BLaER1 treated with 17β-estradiol and CSF1 and Interleukin-3, amounts not matched to agents 10 nM and 100 nM (cell line): ENCODE measurements at regions not wholly inside any gene's neighbourhood (a gene's known extent, or its start where the extent isn't known, plus 50 kb on each side); places are given as distances from the start of the nearest gene placed in this dataset.

Experiments
- H3K27ac ChIP-seq, 11 experiments: shearing (Covaris generic); formaldehyde crosslinking; 2 replicates each; pipeline ENCODE4 v1.8.1; 2022
- H3K27me3 ChIP-seq, 11 experiments: shearing (Covaris generic); formaldehyde crosslinking; 2 replicates each; pipeline ENCODE4 v1.8.1; 2022
- H3K36me3 ChIP-seq, 11 experiments: shearing (Covaris generic); formaldehyde crosslinking; 2 replicates each; pipeline ENCODE4 v1.8.1; 2022
- H3K4me1 ChIP-seq, 10 experiments: shearing (Covaris generic); formaldehyde crosslinking; 2 replicates each; pipeline ENCODE4 v1.8.1; 2022
- H3K4me2 ChIP-seq, 11 experiments: shearing (Covaris generic); formaldehyde crosslinking; 2 replicates each; pipeline ENCODE4 v1.8.1; 2022
- H3K4me3 ChIP-seq, 10 experiments: shearing (Covaris generic); formaldehyde crosslinking; 2 replicates each; pipeline ENCODE4 v1.8.1; 2022
- H3K9ac ChIP-seq, 11 experiments: shearing (Covaris generic); formaldehyde crosslinking; 2 replicates each; pipeline ENCODE4 v1.8.1; 2022
- H3K9me3 ChIP-seq, 11 experiments: shearing (Covaris generic); formaldehyde crosslinking; replicated peaks in 1 of 11; 2 replicates each; pipeline ENCODE4 v1.8.1; 2022
- H4K20me1 ChIP-seq, 11 experiments: shearing (Covaris generic); formaldehyde crosslinking; 2 replicates each; pipeline ENCODE4 v1.8.1; 2022
- Cebpa-rat ChIP-seq, 11 experiments: shearing (Covaris generic); IDR thresholded peaks; 2 replicates each; pipeline ENCODE4 v1.8.1; 2022

DNA sequence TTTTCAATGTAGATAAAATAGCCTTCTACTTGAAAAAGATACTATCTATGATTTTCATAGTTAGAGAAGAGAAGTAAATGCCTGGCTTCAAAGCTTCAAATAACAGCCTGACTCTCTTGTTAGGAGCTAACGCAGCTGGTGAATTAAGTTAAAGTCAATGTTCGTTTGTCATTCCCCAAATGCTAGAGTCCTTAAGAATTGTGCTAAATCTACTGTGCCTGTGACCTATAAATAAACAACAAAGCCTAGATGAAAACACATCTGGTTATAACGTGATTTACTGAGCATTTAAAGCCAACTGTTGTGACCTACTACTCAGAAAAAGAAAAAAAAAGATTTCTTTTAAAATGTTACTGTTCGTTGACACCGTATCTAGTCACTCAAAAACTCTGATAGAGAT is 134.7 kb downstream of the POLR1F start:
- no peaks in the 10 kb centered on the region for H3K9me3 ChIP-seq
- H3K9ac ChIP-seq = no peak overlapping the region
- no peak for TF ChIP-seq Cebpa-rat (IDR thresholded peaks at IDR 0.05)
- no peaks in the 10 kb centered on the region for H4K20me1 ChIP-seq
- no peak overlapping the region for H3K27ac ChIP-seq
- H3K4me2 ChIP-seq = no peak overlapping the region
- H3K4me3 ChIP-seq = no peak overlapping the region
- H3K4me1 ChIP-seq = no peaks in the 10 kb centered on the region
- H3K27me3 ChIP-seq = no peaks in the 10 kb centered on the region
- H3K36me3 ChIP-seq = no peaks in the 10 kb centered on the region

DNA sequence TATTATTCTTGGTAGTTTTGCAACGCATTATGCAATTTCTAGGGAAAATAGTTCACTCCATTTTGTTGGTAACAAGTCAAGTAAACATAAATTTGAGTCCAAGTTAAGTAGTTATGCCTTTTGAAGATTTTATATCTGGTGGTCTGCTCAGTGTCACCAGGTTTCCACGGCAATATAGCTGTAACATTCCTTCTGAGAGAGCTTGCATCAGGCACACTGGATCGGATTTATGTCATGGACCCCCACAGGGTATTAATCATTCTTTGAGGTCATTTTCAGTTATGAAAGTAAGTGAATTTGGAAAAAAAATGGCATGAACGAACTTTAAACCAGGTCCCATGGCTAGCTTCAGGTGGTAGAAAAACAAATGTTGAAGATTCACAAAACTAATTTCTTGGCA is 136.3 kb downstream of the POLR1F start:
- H3K36me3 ChIP-seq = no peaks in the 10 kb centered on the region
- no peaks in the 10 kb centered on the region for H3K9me3 ChIP-seq
- no peaks in the 10 kb centered on the region for H3K27me3 ChIP-seq
- no peaks in the 10 kb centered on the region for H4K20me1 ChIP-seq
- no peak overlapping the region for H3K9ac ChIP-seq
- no peak overlapping the region for H3K4me2 ChIP-seq
- H3K4me3 ChIP-seq = no peak overlapping the region
- H3K4me1 ChIP-seq = no peaks in the 10 kb centered on the region
- H3K27ac ChIP-seq = no peak overlapping the region
- no peak for TF ChIP-seq Cebpa-rat (IDR thresholded peaks at IDR 0.05)

DNA sequence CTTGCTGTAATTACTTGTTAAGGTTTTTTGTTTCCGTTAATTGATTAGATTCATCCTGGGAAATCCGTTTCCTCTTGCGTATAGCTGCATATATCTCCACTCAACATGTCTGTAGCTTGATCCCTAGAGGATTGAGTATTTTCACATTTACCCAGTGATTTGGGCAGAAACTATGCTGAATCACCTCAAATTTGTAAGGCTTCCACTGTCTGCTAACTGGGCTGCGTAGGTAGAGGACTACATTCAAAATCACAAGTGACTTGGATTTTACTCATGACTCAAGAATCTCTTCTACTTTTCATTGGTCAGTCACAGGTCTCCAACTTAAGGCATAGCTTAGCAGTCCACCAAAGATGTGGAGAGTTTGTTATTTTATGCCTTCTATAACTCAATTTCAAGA is 141.8 kb downstream of the POLR1F start:
- TF ChIP-seq Cebpa-rat (IDR thresholded peaks at IDR 0.05) = no peak
- Histone ChIP-seq H3K4me2 (no peak overlapping the region), H3K4me3 (no peak overlapping the region), H3K27ac (no peak overlapping the region), H3K36me3 (no peaks in the 10 kb centered on the region), H4K20me1 (no peaks in the 10 kb centered on the region), H3K9ac (no peak overlapping the region), H3K27me3 (no peaks in the 10 kb centered on the region), H3K9me3 (no peaks in the 10 kb centered on the region), H3K4me1 (no peaks in the 10 kb centered on the region)

DNA sequence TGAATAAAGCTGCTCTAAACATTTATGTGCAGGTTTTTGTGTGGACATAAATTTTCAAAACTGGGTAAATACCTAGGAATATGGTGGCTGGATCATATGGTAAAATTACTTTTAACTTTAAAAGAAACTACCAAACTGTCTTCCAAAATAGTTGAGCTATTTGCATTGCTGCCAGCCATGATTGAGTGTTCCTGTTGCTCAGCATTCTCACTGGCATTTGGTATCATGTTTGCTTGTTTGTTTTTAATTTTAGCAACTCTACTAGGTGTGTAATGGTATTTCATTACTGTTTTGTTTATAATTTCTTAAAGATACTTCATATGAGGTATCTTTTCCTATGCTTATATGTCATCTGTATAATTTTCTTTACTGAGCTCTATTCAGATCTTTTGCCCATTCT is 143.2 kb downstream of the POLR1F start:
- no peak overlapping the region for H3K27ac ChIP-seq
- no peaks in the 10 kb centered on the region for H3K9me3 ChIP-seq
- no peak overlapping the region for H3K4me2 ChIP-seq
- no peak overlapping the region for H3K4me3 ChIP-seq
- H3K27me3 ChIP-seq = no peaks in the 10 kb centered on the region
- no peaks in the 10 kb centered on the region for H3K36me3 ChIP-seq
- no peak overlapping the region for H3K9ac ChIP-seq
- H4K20me1 ChIP-seq = no peaks in the 10 kb centered on the region
- no peak for TF ChIP-seq Cebpa-rat (IDR thresholded peaks at IDR 0.05)
- no peaks in the 10 kb centered on the region for H3K4me1 ChIP-seq

DNA sequence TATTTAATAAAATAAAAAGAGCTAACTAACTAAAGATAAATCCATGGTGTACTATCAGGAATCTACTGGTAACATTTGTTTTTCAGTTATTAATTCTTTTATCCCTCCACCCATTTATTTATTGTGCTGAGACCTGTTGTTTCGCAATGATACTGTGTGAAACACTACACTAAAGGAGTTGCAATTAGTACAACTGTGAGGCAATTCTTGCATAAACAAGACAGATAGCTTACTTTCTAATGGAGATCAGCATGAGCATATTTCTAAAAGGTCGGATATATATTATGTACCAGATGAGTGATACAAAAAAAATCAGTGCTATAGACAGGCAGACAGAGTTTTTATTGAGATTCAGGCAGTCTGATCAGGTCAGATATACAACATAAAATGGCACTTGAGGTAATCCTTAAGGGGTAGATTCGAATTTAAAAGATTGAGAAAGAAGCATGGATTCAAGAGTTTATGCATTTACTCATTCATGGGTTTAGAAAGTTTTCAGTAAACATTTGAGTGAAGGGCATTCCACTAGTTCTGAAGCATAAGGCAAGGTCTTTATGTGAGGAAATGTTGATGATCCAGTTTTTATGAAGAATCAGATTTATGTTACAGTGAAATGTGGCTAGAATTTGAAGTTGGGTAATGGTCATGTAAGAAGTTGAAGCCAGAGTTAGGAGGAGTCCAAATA is 147.6 kb downstream of the POLR1F start:
- Histone ChIP-seq H3K4me3 (no peak overlapping the region), H3K4me2 (no peak overlapping the region), H3K9me3 (no peaks in the 10 kb centered on the region), H3K27ac (no peak overlapping the region), H3K9ac (no peak overlapping the region), H3K27me3 (no peaks in the 10 kb centered on the region), H3K4me1 (no peaks in the 10 kb centered on the region), H4K20me1 (no peaks in the 10 kb centered on the region), H3K36me3 (no peaks in the 10 kb centered on the region)
- no peak for TF ChIP-seq Cebpa-rat (IDR thresholded peaks at IDR 0.05)

DNA sequence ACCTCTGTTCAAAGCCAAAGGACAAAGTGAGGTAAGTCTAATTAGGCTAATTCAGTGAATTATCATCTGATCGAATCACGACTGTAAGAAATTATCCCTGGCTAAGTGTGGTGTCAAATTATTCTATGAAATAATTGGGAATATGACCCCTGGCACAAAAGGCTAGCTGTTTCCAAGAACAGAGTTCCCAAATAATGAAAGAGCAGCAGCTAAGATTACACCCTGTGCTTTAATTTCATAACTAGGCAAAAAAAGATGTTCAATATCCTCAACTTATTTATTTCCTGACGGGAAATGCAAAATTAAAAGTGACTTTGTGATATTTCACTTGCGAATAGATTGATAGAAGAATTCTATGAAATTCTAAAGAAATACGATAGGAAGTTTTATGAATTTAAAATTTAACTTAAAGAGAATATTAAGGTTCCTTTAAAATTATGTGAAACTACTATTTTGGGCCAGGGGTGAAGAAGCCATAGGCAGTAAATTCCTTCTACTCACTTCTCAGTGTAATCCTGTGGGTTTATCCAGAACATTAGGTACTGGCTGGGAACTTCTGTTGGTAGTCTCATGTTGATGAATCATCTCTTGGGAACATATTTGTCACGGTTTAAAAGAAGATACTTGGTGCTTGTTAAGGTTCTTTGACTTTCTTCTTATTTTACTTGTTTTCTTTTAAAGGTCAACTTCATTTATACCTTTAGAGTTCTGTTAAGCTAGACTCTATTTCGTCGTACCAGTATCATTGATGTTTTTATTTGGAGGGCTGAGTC is 148.5 kb downstream of the POLR1F start:
- Histone ChIP-seq H4K20me1 (no peaks in the 10 kb centered on the region), H3K4me2 (no peak overlapping the region), H3K9ac (no peak overlapping the region), H3K27me3 (no peaks in the 10 kb centered on the region), H3K27ac (no peak overlapping the region), H3K4me3 (no peak overlapping the region), H3K4me1 (no peaks in the 10 kb centered on the region), H3K9me3 (no peaks in the 10 kb centered on the region), H3K36me3 (no peaks in the 10 kb centered on the region)
- TF ChIP-seq Cebpa-rat (IDR thresholded peaks at IDR 0.05) = no peak

DNA sequence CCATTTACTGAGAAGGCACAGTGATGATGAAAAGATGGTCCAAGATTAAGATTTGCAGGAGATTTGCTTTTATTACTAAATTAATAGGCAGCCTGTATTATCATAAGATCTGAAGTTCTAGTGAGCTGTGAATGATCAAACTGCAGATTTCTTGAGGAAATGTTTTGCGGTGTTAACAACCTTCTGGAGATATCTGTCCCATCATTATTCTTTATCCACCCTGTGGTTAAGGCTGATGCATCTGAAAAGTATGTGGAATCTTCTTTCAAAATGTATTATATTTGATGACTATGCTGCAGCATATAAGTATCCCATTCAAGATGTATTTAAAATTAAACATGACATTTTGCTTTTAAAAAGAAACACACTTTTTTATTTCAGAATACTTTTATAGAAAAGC is 150.3 kb downstream of the POLR1F start:
- Histone ChIP-seq H3K4me1 (no peaks in the 10 kb centered on the region), H3K4me2 (no peak overlapping the region), H3K9ac (no peak overlapping the region), H3K4me3 (no peak overlapping the region), H3K36me3 (no peaks in the 10 kb centered on the region), H3K27ac (no peak overlapping the region), H3K27me3 (no peaks in the 10 kb centered on the region), H3K9me3 (no peaks in the 10 kb centered on the region), H4K20me1 (no peaks in the 10 kb centered on the region)
- TF ChIP-seq Cebpa-rat (IDR thresholded peaks at IDR 0.05) = no peak

DNA sequence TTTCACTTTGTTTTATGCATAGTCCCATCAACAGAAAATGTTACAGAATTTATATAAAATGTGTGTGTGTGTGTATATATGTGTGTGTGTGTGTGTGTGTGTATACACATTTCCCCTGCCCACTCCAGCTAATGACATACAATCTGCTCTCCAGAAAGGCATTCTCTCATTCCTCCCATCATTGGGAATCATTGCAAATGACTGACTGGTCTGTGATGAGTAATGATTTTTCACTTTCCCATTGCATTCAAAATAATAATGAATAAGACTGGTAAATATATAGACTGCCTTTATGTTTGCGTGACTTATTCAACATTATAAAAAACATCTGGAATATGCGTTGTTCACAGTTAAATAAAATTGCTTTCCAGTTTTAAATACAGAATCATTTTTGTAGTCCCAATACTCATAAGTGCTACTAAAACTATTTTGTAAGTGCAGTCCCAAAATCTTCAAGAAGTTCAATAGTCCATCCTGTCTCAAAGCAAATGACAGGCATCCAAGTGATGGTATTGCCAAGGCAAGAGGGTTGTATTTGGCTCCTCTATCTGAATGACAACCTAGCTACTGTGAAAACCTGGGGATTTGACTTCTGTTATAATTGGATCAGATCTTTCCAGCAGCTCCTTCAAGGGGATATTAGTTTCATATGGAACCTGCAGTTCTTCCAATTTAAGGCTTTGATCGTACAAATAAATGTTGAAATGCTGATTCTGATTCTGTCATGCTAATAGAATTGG is 150.9 kb downstream of the POLR1F start:
- no peak overlapping the region for H3K4me3 ChIP-seq
- H4K20me1 ChIP-seq = no peaks in the 10 kb centered on the region
- no peaks in the 10 kb centered on the region for H3K27me3 ChIP-seq
- no peaks in the 10 kb centered on the region for H3K9me3 ChIP-seq
- no peaks in the 10 kb centered on the region for H3K36me3 ChIP-seq
- H3K9ac ChIP-seq = no peak overlapping the region
- no peaks in the 10 kb centered on the region for H3K4me1 ChIP-seq
- H3K27ac ChIP-seq = no peak overlapping the region
- no peak overlapping the region for H3K4me2 ChIP-seq
- TF ChIP-seq Cebpa-rat (IDR thresholded peaks at IDR 0.05) = no peak

DNA sequence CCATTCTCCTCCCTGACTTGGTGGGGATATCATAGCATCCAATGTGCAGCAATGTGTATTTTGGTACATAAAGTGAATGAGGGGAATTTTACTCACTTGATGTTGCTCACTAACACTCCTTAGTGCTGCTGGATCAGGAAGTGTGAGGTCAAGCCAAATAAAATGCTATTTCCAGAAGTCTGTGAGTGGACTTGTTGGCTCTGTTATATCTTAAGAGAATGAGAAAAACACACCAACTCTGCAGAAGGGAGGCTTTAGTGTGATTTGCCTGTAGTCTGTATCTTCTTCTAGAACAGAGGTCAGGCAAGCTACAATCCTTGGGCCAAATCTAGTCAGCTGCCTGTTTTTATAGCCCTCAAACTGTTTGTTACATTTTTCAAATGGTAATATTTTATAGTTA is 154.3 kb downstream of the POLR1F start:
- no peaks in the 10 kb centered on the region for H3K36me3 ChIP-seq
- peaks cover 0 to 5% (median 4%) of the 10 kb centered on the region in 11 experiments; a peak in 11 of 22 replicates for H3K9me3 ChIP-seq
- no peak overlapping the region for H3K9ac ChIP-seq
- no peak overlapping the region for H3K27ac ChIP-seq
- TF ChIP-seq Cebpa-rat (IDR thresholded peaks at IDR 0.05) = no peak
- H3K4me1 ChIP-seq = no peaks in the 10 kb centered on the region
- no peak overlapping the region for H3K4me2 ChIP-seq
- no peaks in the 10 kb centered on the region for H3K27me3 ChIP-seq
- no peak overlapping the region for H3K4me3 ChIP-seq
- H4K20me1 ChIP-seq = no peaks in the 10 kb centered on the region
